Liver (tissue), 8 donors: ENCODE measurements at regions not wholly inside any gene's neighbourhood (a gene's known extent, or its start where the extent isn't known, plus 50 kb on each side); places are given as distances from the start of the nearest gene placed in this dataset.

Experiments used
- DNase-seq: peaks from one replicate; pipeline ENCODE4 v3.0.0-alpha.2; 2017; ENCODE audit warnings: low spot score
- H3K27ac ChIP-seq, 2 donors: one replicate each; pipeline ENCODE4 v1.7.0; 2013; ENCODE audit warnings: inconsistent platforms in 2 of 2, low read length in 2 of 2, control low read depth in 1 of 2, low read depth in 1 of 2, mild to moderate bottlenecking in 1 of 2
- H3K27me3 ChIP-seq, 4 donors: one replicate each; pipeline versions ENCODE4 v1.6.1 to v1.7.0; 2013; ENCODE audit warnings: low read length in 3 of 4, inconsistent platforms in 1 of 4, mild to moderate bottlenecking in 1 of 4, moderate library complexity in 1 of 4; ENCODE audit not compliant: control insufficient read depth in 4 of 4, insufficient read depth in 4 of 4
- H3K36me3 ChIP-seq, 4 donors: one replicate each; pipeline versions ENCODE4 v1.6.1 to v1.7.0; 2013; ENCODE audit warnings: low read length in 3 of 4, mild to moderate bottlenecking in 3 of 4, low read depth in 1 of 4, moderate library complexity in 1 of 4; ENCODE audit not compliant: control insufficient read depth in 4 of 4, insufficient read depth in 3 of 4
- H3K4me1 ChIP-seq, 4 donors: one replicate each; pipeline versions ENCODE4 v1.6.1 to v1.7.0; 2013; ENCODE audit warnings: low read length in 3 of 4, mild to moderate bottlenecking in 3 of 4, moderate library complexity in 1 of 4; ENCODE audit not compliant: control insufficient read depth in 4 of 4, insufficient read depth in 4 of 4
- H3K4me3 ChIP-seq, 3 donors: one replicate each; pipeline versions ENCODE4 v1.6.1 to v1.7.0; 2013; ENCODE audit warnings: low read length in 3 of 3, control low read depth in 1 of 3, low read depth in 1 of 3, mild to moderate bottlenecking in 1 of 3
- H3K9ac ChIP-seq, 2 donors: one replicate each; pipeline ENCODE4 v1.7.0; 2013; ENCODE audit warnings: low read length in 2 of 2, mild to moderate bottlenecking in 2 of 2, moderate library complexity in 2 of 2, control low read depth in 1 of 2, low read depth in 1 of 2
- H3K9me3 ChIP-seq, 4 donors: one replicate each; pipeline versions ENCODE4 v1.6.1 to v1.7.0; 2013; ENCODE audit warnings: low read length in 3 of 4; ENCODE audit not compliant: control insufficient read depth in 4 of 4
- EGR1 ChIP-seq, 2 donors: IDR thresholded peaks; 2 replicates each; pipeline ENCODE4 v1.6.1; 2016 to 2018; ENCODE audit warnings: antibody characterized with exemption in 2 of 2, low read depth in 2 of 2
- FOXA1 ChIP-seq: IDR thresholded peaks from 2 replicates; pipeline ENCODE4 v1.6.1; 2016; ENCODE audit warnings: antibody characterized with exemption
- FOXA2 ChIP-seq: IDR thresholded peaks from 2 replicates; pipeline ENCODE4 v1.6.1; 2016; ENCODE audit warnings: antibody characterized with exemption
- GABPA ChIP-seq, 2 donors: IDR thresholded peaks in 1 of 2; conservative IDR thresholded peaks in 1 of 2; 2 replicates each; pipeline ENCODE4 v1.6.1; 2016; ENCODE audit warnings: antibody characterized with exemption in 2 of 2, mild to moderate bottlenecking in 1 of 2, moderate library complexity in 1 of 2
- HNF4A ChIP-seq, 2 donors: conservative IDR thresholded peaks; 2 replicates each; pipeline ENCODE4 v1.6.1; 2016; ENCODE audit warnings: antibody characterized with exemption in 2 of 2, mild to moderate bottlenecking in 2 of 2
- HNF4G ChIP-seq: IDR thresholded peaks from 2 replicates; pipeline ENCODE4 v1.6.1; 2016; ENCODE audit warnings: antibody characterized with exemption
- JUND ChIP-seq, 2 donors: IDR thresholded peaks; 2 replicates each; pipeline ENCODE4 v1.6.1; 2016; ENCODE audit warnings: antibody characterized with exemption in 2 of 2
- NR2F2 ChIP-seq: IDR thresholded peaks from 2 replicates; pipeline ENCODE4 v1.6.1; 2016; ENCODE audit warnings: antibody characterized with exemption
- RAD21 ChIP-seq, 2 donors: IDR thresholded peaks; 2 replicates each; pipeline ENCODE4 v1.6.1; 2016; ENCODE audit warnings: antibody characterized with exemption in 2 of 2, mild to moderate bottlenecking in 2 of 2
- RXRA ChIP-seq, 2 donors: IDR thresholded peaks; 2 replicates each; pipeline ENCODE4 v1.6.1; 2017 to 2018; ENCODE audit warnings: antibody characterized with exemption in 2 of 2, mild to moderate bottlenecking in 1 of 2
- SP1 ChIP-seq: IDR thresholded peaks from 2 replicates; pipeline ENCODE4 v1.6.1; 2018; ENCODE audit warnings: antibody characterized with exemption, mild to moderate bottlenecking
- TAF1 ChIP-seq: conservative IDR thresholded peaks from 2 replicates; pipeline ENCODE4 v1.6.1; 2016; ENCODE audit warnings: antibody characterized with exemption, mild to moderate bottlenecking
- YY1 ChIP-seq: IDR thresholded peaks from 2 replicates; pipeline ENCODE4 v1.6.1; 2016; ENCODE audit warnings: antibody characterized with exemption, mild to moderate bottlenecking
- WGBS: extraction: QIAGEN DNeasy Blood & Tissue Kit; methylation state at CpG from one replicate; pipeline ENCODE4 v1.1.7; 2013; 5-methylcytosine and 5-hydroxymethylcytosine counted together
- TF ChIP-seq, protein P1 (sequence below): IDR thresholded peaks from 2 replicates; pipeline ENCODE4 v1.6.1; 2016; ENCODE audit warnings: antibody characterized with exemption, mild to moderate bottlenecking
- TF ChIP-seq, protein P2 (sequence below): IDR thresholded peaks from 2 replicates; pipeline ENCODE4 v1.6.1; 2016; ENCODE audit warnings: antibody characterized with exemption
- TF ChIP-seq, protein P3 (sequence below): IDR thresholded peaks from 2 replicates; pipeline ENCODE4 v1.6.1; 2016; ENCODE audit warnings: antibody characterized with exemption
- TF ChIP-seq, protein P4 (sequence below): fragments of 150-350 bp; IDR thresholded peaks from 2 replicates; pipeline ENCODE4 v1.5.1; 2017; ENCODE audit warnings: improper control_type of control experiment, low read depth, low read length; ENCODE audit not compliant: missing input control
- donor health status: healthy.
- donor health status: healthy.
- donor health status: healthy.
- donor health status: healthy.
- donor health status: healthy.

DNA sequence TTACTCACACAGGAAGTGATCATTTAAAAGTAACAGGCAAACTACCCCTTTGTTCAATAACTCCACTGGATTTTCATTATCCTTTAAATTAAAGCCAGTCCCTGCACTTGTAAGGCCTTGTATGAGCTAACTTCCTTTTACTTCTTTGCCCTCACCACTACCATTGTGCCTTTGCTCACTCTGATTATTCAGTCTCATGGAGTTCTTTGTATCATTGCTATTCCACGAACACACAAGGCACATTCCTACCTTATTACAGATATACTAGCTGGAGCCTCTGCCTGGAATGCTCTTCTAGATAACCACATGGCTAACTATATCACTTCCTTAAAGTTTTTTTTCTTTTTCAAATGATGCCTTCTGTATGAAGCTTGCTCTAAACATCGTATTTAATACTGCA is 748.6 kb upstream of the HS3ST5 start:
- Histone ChIP-seq H3K27ac (no peak overlapping the region), H3K4me1 (no peaks in the 10 kb centered on the region), H3K9ac (no peak overlapping the region), H3K9me3 (no peaks in the 10 kb centered on the region), H3K27me3 (no peaks in the 10 kb centered on the region), H3K4me3 (no peak overlapping the region), H3K36me3 (no peaks in the 10 kb centered on the region)
- WGBS: 68% methylated on average over 2 of the region's 2 CpGs
- TF ChIP-seq, protein P1, sequence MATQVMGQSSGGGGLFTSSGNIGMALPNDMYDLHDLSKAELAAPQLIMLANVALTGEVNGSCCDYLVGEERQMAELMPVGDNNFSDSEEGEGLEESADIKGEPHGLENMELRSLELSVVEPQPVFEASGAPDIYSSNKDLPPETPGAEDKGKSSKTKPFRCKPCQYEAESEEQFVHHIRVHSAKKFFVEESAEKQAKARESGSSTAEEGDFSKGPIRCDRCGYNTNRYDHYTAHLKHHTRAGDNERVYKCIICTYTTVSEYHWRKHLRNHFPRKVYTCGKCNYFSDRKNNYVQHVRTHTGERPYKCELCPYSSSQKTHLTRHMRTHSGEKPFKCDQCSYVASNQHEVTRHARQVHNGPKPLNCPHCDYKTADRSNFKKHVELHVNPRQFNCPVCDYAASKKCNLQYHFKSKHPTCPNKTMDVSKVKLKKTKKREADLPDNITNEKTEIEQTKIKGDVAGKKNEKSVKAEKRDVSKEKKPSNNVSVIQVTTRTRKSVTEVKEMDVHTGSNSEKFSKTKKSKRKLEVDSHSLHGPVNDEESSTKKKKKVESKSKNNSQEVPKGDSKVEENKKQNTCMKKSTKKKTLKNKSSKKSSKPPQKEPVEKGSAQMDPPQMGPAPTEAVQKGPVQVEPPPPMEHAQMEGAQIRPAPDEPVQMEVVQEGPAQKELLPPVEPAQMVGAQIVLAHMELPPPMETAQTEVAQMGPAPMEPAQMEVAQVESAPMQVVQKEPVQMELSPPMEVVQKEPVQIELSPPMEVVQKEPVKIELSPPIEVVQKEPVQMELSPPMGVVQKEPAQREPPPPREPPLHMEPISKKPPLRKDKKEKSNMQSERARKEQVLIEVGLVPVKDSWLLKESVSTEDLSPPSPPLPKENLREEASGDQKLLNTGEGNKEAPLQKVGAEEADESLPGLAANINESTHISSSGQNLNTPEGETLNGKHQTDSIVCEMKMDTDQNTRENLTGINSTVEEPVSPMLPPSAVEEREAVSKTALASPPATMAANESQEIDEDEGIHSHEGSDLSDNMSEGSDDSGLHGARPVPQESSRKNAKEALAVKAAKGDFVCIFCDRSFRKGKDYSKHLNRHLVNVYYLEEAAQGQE: no peak
- TF ChIP-seq SP1: no peak
- TF ChIP-seq RXRA (IDR thresholded peaks at IDR 0.05): no peak
- TF ChIP-seq FOXA1: no peak
- no peak for TF ChIP-seq TAF1
- no peak for TF ChIP-seq HNF4G
- TF ChIP-seq, protein P2, sequence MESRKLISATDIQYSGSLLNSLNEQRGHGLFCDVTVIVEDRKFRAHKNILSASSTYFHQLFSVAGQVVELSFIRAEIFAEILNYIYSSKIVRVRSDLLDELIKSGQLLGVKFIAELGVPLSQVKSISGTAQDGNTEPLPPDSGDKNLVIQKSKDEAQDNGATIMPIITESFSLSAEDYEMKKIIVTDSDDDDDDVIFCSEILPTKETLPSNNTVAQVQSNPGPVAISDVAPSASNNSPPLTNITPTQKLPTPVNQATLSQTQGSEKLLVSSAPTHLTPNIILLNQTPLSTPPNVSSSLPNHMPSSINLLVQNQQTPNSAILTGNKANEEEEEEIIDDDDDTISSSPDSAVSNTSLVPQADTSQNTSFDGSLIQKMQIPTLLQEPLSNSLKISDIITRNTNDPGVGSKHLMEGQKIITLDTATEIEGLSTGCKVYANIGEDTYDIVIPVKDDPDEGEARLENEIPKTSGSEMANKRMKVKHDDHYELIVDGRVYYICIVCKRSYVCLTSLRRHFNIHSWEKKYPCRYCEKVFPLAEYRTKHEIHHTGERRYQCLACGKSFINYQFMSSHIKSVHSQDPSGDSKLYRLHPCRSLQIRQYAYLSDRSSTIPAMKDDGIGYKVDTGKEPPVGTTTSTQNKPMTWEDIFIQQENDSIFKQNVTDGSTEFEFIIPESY: no peak
- TF ChIP-seq HNF4A (conservative IDR thresholded peaks at IDR 0.05): no peak
- TF ChIP-seq GABPA (IDR thresholded peaks at IDR 0.05 in 1 of 2, conservative IDR thresholded peaks at IDR 0.05 in 1 of 2): no peak
- TF ChIP-seq, protein P3, sequence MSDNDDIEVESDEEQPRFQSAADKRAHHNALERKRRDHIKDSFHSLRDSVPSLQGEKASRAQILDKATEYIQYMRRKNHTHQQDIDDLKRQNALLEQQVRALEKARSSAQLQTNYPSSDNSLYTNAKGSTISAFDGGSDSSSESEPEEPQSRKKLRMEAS: no peak
- TF ChIP-seq JUND (IDR thresholded peaks at IDR 0.05): no peak
- TF ChIP-seq YY1: no peak
- TF ChIP-seq NR2F2: no peak
- no peak for TF ChIP-seq EGR1 (IDR thresholded peaks at IDR 0.05; ENCODE audit: low read depth in 2 of 2)
- TF ChIP-seq, protein P4, sequence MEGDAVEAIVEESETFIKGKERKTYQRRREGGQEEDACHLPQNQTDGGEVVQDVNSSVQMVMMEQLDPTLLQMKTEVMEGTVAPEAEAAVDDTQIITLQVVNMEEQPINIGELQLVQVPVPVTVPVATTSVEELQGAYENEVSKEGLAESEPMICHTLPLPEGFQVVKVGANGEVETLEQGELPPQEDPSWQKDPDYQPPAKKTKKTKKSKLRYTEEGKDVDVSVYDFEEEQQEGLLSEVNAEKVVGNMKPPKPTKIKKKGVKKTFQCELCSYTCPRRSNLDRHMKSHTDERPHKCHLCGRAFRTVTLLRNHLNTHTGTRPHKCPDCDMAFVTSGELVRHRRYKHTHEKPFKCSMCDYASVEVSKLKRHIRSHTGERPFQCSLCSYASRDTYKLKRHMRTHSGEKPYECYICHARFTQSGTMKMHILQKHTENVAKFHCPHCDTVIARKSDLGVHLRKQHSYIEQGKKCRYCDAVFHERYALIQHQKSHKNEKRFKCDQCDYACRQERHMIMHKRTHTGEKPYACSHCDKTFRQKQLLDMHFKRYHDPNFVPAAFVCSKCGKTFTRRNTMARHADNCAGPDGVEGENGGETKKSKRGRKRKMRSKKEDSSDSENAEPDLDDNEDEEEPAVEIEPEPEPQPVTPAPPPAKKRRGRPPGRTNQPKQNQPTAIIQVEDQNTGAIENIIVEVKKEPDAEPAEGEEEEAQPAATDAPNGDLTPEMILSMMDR: no peak
- no peak for TF ChIP-seq RAD21 (IDR thresholded peaks at IDR 0.05)
- TF ChIP-seq FOXA2: no peak
- DNase-seq: no peak

DNA sequence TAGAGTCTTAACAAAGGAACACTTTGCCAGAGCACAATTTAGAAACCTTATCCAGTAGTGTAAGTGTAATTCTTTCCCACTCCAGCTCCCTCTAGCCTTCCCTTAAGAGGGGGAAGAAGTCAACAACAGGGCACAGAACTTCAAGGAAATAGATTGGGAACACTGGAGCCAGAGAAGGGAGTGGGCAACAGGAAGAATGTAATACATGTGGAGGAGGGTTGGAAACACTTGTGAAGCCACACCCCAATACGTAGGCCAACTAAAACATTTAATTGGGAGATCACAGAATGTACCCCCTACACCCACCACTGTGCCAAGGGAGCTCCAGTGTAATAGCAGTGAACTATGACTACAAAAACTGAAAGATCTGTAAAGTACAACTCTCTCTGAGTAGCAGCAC is 735.7 kb upstream of the HS3ST5 start:
- Histone ChIP-seq H3K9me3 (no peaks in the 10 kb centered on the region), H3K27ac (no peak overlapping the region), H3K4me3 (no peak overlapping the region), H3K36me3 (no peaks in the 10 kb centered on the region), H3K9ac (no peak overlapping the region), H3K27me3 (no peaks in the 10 kb centered on the region), H3K4me1 (no peaks in the 10 kb centered on the region)
- no peak for DNase-seq
- WGBS: 50% methylated on average over 1 of the region's 1 CpG
- TF ChIP-seq YY1: no peak
- TF ChIP-seq, protein P3: no peak
- no peak for TF ChIP-seq HNF4A (conservative IDR thresholded peaks at IDR 0.05)
- no peak for TF ChIP-seq JUND (IDR thresholded peaks at IDR 0.05)
- TF ChIP-seq RAD21 (IDR thresholded peaks at IDR 0.05): no peak
- TF ChIP-seq, protein P4: no peak
- TF ChIP-seq EGR1 (IDR thresholded peaks at IDR 0.05; ENCODE audit: low read depth in 2 of 2): no peak
- TF ChIP-seq RXRA (IDR thresholded peaks at IDR 0.05): no peak
- TF ChIP-seq, protein P2: no peak
